ENCODE measurements at regions not wholly inside any gene's neighbourhood (a gene's known extent, or its start where the extent isn't known, plus 50 kb on each side); places are given as distances from the start of the nearest gene placed in this dataset.

DNA sequence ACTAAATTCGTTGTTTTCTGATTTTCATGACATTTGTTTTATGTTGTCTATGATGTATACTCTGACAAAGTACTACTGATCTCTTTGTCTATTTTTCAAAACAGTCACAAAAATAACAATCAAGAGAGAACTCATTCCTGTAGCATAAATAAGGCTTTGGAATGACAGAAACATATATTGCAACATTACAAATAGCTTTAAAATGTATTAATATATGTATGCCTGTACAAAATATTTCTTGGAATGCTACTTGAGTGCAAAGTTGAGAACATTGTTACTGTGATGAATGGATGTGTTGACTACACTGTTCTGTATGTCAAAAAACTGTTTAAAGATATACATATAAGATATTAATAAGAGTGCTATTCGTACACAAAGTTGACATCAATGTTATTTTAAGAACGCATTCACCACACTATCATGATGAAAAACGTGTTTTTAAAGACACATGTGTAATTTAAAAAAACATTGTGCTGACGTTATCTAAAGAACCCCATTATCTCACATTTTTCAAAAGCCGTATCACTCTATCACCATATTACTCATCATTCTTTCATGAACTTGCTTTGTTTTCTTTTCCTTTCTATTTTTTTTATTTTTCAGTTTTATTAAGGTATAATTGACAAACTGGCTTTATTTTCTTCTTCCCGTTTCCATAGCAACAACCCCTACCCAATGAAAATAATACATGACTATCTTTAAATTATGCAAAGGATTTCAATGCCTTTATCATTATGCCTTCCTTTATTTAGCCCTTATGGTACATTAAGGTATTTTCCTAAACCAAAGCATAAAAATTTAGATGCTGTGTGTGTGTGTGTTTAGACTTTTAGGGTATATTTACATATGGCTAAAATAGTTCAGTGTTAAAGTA lies 918.8 kb downstream of the SLITRK1 start:
- TF ChIP-seq, protein P1, sequence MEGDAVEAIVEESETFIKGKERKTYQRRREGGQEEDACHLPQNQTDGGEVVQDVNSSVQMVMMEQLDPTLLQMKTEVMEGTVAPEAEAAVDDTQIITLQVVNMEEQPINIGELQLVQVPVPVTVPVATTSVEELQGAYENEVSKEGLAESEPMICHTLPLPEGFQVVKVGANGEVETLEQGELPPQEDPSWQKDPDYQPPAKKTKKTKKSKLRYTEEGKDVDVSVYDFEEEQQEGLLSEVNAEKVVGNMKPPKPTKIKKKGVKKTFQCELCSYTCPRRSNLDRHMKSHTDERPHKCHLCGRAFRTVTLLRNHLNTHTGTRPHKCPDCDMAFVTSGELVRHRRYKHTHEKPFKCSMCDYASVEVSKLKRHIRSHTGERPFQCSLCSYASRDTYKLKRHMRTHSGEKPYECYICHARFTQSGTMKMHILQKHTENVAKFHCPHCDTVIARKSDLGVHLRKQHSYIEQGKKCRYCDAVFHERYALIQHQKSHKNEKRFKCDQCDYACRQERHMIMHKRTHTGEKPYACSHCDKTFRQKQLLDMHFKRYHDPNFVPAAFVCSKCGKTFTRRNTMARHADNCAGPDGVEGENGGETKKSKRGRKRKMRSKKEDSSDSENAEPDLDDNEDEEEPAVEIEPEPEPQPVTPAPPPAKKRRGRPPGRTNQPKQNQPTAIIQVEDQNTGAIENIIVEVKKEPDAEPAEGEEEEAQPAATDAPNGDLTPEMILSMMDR (IDR thresholded peaks at IDR 0.05; ENCODE audit: low read depth, low read length), result no peak
- no peak for TF ChIP-seq POLR2A (IDR thresholded peaks at IDR 0.05; ENCODE audit: extremely low read depth, insufficient read length)
- TF ChIP-seq, protein P2, sequence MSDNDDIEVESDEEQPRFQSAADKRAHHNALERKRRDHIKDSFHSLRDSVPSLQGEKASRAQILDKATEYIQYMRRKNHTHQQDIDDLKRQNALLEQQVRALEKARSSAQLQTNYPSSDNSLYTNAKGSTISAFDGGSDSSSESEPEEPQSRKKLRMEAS (IDR thresholded peaks at IDR 0.05; ENCODE audit: low read depth, low read length), result no peak
